PC-9 (cell line): ENCODE measurements at regions not wholly inside any gene's neighbourhood (a gene's known extent, or its start where the extent isn't known, plus 50 kb on each side); places are given as distances from the start of the nearest gene placed in this dataset.

Source experiments
- EZH2 ChIP-seq: fragments of 200-600 bp; sonication (generic); IDR thresholded peaks from 2 replicates; pipeline ENCODE4 v1.8.0; 2017; ENCODE audit warnings: antibody characterized with exemption, low read depth
- TF ChIP-seq, protein P1 (sequence below): fragments of 200-600 bp; sonication (generic); conservative IDR thresholded peaks from 2 replicates; pipeline ENCODE4 v1.6.1; 2017; ENCODE audit warnings: mixed run types, antibody characterized with exemption, mild to moderate bottlenecking, moderate library complexity

DNA sequence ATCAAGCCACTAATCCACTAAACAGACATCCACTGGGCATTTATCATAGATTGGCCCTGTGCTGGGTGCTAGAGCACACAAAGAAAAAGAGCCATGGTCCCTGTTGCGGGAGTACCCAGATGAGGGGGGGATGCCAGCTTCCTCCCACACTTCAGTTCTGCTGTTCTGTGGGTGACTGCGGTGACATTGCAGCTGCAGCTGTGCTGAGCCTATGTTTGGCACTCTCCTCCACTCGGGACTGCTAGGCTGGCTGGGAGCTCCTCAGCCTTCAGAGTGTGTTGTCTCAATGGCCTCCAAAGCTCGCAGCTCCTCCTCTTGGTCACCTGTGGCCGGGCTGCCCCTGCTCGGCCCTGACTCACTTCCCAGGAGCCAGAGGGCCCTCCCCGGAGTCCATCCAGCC lies 173.2 kb downstream of the CLCN4 start:
- TF ChIP-seq, protein P1, sequence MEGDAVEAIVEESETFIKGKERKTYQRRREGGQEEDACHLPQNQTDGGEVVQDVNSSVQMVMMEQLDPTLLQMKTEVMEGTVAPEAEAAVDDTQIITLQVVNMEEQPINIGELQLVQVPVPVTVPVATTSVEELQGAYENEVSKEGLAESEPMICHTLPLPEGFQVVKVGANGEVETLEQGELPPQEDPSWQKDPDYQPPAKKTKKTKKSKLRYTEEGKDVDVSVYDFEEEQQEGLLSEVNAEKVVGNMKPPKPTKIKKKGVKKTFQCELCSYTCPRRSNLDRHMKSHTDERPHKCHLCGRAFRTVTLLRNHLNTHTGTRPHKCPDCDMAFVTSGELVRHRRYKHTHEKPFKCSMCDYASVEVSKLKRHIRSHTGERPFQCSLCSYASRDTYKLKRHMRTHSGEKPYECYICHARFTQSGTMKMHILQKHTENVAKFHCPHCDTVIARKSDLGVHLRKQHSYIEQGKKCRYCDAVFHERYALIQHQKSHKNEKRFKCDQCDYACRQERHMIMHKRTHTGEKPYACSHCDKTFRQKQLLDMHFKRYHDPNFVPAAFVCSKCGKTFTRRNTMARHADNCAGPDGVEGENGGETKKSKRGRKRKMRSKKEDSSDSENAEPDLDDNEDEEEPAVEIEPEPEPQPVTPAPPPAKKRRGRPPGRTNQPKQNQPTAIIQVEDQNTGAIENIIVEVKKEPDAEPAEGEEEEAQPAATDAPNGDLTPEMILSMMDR: no peak
- TF ChIP-seq EZH2: no peak
